ENCODE measurements at regions not wholly inside any gene's neighbourhood (a gene's known extent, or its start where the extent isn't known, plus 50 kb on each side); places are given as distances from the start of the nearest gene placed in this dataset.

DNA sequence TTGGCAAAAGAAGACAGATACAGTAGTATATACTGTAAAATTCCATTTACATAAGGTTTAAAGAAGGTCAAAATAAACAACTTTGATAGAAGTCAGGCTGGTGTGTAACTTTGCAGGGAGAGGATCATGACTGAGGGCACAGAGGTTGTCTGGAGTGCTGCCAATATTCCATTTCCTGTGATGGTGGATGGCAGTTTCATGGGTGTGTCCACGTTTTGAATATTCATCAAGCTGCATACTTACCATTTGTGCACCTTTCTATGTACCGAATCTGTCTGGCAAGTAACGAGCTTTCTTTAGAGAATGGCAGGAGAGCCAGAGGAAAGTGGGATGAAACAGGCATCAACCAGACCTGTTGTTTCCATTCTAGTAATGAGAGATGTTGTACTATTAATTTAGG is 420.5 kb upstream of the HTR2A start:
- DNase-seq, result no peak

DNA sequence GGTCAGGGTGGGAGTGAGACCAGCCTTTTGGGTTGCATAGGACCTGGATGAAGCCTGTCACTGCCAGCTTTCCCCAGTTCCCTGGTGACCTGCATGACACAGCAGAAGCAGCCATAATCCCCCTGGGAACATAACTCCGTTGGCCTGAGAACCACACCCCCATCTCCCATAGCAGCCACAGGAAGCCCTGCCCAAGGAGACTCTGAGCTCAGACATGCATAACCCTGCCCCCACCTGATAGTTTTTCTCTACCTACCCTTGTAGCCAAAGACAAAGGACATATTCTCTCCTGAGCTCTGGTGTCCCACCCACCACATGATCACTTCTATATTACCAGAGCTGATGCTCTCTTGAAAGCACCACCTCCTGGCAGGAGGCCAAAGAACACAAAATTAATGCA is 413.5 kb upstream of the HTR2A start:
- DNase-seq, result no peak

DNA sequence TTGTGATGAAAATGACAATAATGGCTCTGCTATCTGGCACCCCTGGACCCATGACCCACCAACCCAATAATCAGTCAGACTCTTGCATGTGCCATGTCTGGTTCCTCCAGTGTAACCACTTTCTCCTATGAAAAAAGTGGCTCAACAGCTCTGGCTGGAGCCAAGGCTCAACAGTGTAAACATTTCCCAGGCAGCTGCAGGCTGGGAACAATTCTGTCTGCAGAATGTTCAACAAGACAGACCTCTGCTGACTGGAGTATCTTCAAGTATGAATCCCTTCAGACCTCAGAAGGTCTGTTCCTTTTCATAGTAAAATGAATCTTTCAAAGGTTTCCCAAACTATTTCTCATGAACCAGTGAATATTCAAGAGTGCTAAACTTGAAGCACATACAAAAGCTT is 410.1 kb upstream of the HTR2A start:
- DNase-seq, result no peak

DNA sequence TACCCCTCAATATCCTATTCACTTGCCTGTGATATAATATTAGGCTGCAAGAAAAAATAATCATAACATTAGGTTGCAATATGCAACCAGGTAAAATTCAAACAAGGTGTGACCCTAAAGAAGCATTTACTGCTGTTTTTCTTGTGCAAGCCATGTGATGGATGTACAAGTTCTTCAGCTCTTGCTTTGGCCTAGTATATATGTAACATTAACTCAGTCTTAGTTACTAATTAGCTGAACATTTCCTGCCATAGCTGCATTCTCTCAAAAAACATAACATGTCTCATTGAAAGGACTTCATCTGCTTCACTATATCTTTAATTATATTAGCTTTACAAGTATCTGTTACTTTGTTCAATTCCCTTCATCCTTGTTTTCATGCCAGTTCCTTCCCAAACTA is 406.8 kb upstream of the HTR2A start:
- no peak for DNase-seq

DNA sequence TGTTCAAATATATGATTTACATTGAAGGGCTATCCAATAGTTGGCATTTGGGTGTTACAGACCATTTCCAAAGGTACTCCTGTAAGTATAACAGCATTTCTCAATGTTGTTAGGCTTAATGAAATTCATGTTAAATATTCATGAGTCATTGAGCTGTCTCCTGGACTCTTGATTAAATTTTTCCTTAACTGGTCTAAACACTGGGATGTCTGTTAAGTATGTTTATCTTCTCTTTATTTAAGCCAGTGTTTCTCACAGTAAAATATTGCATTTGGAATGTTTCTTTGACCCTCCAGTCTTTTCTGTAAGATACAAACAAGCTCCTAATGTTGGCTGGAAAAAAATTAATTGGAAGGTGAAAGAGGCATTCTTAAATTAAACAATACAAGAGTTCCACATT is 402.5 kb upstream of the HTR2A start:
- no peak for DNase-seq

DNA sequence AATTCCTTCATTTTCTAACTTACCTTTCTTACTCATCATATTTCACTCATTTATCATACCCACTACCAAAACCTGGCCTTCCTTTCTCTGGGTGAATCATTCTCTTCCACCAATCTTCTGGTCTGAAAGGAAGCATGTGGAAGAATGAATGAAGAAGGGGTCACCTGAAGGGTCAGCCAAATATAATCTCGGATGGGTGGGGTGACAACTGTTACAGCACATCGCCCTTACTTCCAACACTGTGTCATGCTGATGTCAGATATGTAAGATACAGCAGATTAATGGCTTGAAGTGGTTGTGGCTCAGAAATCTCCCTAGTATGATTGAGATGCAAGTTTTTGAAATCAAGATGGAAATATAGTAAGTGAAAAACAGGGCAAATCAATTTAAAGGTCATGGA is 401.7 kb upstream of the HTR2A start:
- no peak for DNase-seq

DNA sequence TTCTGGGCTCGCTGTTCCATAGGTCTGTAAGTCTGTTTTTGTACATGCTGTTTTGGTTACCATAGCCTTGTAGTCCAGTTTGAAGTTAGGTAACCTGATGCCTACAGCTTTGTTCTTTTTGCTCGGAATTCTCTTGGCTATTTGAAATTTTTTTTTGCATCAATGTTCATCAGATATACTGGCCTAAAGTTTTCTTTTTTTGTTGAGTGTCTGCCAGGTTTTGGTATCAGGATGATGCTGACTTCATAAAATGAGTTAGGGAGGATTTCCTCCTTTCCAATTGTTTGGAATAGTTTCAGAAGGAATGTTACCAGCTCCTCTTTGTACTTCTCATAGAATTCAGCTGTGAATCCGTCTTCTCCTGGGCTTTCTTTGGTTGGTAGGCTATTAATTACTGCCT is 397.8 kb upstream of the HTR2A start:
- no peak for DNase-seq

DNA sequence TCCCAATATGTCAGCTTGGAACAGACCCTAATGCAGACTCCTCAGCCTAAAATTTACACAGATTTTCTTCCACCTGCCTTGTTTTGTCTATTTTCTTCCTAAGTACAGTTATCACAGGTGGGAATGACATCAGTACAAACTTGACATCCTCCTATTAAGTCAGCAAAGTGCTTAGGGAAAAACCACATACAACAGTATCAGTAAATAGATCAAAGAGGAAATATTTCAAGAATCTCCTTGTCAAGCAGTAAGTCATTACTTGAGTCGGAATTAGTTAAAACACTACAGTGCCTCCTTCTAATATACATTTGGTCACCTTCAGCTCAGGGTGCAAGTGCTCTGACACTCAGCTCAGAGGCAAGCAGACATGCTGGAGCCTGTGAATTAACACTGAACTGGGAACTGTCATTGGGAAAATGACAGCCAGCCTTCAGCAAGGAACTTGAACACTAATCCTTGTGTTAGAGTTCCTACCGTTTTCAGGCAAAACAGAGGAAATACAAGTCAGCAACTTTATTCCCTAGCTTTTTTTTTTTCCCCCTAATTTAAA is 394.3 kb upstream of the HTR2A start:
- no peak for DNase-seq

DNA sequence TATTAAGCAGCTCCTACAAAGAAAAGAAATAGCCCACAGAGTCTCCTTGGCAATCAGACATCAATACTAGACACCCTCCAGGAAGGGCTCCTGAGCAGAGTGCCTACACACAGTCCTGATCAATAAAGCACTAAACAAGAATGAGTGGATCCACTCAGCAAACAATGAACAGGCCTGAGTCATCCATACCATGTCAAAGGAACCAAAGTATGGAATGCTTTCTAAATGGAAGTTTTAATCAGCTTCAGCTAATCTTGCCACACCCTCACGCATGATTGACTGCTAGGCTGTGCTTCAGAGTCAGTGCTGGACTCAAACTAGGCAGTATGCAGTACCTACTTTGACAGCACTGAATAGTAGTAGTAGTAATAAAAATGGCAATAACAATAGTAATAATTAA is 392.7 kb upstream of the HTR2A start:
- DNase-seq, result no peak

DNA sequence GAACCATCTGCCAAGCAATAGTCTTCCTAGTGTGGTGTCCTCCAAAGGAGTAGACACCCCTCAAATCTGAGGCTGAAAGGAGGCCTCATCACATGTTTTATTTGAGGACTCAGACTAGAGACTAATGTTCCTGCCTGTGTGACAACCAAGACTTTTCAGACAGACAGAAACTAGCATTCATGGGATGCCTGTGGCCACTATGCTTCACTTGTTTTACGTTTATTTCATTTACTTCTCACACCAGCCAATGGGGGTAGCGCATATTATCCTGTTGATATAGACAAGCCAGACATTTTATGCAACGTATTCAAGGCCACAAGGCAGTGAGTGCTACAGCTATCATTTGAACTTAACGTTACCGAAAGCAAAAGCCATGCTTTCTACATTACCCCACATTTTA is 391.7 kb upstream of the HTR2A start:
- no peak for DNase-seq

DNA sequence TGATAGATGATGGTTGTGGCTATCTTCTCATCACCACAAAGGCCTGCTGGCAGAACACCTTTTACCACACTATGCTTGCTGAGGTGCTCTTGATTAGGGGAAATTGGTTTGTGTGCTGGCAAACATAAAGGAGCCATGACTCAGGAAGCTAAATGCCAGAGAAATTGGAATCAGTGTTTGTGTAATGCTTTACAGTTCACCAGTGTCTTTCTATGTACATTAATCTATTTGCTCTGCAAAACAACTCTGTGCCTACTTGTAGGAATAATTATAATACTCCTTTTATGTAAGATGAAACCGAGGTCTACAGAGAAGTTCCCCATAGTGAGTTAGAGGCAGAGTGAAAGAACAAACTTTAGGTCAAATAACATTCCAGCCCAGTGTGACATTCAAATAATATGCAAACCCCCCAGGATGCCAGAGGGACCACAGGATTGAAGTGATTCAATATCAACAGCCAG is 390.5 kb upstream of the HTR2A start:
- DNase-seq, result no peak

DNA sequence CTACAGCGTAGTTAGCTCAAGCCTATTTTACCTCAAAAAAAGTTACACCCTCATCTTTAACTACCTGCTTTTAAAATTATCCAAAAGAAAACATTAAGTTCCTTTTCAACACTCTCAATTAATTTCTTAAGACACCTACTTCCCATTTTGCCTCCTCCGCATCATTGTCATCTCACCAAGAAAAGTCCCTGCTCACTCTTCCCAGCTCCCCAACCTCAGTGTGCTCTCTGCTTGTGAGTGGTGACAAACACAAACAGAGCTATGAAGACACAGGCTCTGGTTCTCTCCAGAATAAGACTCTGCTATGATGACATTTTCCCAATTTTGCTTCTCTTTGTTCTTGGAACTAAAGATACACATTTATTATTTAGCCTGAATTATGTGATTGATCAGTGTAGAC is 385.1 kb upstream of the HTR2A start:
- DNase-seq, result no peak

DNA sequence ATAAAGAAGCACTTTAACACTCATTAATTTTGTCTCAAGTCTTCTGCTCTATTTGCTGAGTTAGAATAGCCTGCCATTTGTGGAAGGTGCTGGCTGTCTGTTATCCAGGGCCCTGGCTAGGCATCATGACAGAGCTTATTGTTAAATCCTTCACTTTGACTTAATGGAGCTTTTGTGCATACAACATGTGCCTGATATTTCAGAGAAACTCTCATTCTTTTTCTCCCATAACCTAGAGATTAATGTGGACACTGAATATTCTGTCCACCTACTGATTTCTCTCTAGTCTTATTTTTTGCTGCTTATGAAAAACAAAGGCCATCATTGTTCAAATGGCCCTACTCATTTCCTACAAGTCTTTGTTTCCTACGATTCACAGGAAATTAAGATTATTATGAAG is 383.1 kb upstream of the HTR2A start:
- DNase-seq, result no peak

DNA sequence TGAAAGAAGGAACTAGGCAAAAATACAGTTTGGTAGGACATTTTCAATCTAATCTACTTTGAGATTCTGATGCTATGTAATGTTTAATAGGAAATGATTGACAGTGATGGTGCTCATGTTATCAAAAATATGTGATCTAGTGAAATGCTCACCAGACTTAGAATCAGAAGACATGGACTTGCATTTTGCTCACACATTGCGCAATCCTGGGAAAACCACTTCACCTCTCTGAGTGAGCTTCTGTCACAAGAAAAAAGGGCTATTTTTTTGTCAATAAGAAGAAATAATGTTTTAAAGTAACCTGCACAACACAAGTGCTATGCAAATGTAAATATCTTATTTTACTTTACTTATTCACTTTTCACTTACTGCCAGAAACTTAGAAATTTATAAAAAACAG is 380.9 kb upstream of the HTR2A start:
- DNase-seq, result no peak

DNA sequence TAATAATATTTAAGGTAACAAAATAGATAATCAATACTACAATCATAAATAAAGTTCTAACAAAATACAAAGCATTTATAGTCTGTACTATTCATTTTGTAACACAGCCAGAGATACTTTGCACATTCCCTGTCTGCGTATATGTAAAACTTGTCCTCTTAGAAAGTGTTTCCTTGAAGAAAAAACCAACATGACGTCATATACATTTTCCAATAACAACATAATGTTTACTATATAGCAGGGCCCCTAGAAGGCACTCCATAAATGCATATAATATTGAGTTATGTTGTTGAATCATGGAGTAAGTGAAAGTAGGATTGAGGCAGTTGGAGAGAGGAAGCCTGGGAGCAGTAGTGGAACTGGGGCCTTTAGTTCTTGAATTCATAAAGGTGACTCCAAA is 371.4 kb upstream of the HTR2A start:
- DNase-seq, result no peak

DNA sequence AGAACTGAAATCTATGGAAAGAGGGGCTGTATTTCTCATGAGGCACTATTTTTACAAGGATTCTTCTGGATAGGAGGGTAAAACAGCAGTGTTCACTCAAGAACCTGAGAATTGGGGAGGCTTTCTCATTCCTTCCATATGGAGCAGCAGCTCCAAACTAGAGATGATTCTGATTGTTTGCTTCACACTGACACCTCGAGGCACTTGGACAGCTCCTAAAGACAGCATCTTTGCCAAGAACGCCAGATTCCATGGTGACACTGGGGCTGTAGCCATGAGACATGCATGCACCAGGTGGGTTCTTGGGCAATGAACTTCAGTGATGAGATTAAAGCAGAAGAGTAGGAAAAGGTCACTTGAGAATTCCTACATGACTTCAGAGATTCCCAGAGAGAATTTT is 361.5 kb upstream of the HTR2A start:
- DNase-seq, result no peak

DNA sequence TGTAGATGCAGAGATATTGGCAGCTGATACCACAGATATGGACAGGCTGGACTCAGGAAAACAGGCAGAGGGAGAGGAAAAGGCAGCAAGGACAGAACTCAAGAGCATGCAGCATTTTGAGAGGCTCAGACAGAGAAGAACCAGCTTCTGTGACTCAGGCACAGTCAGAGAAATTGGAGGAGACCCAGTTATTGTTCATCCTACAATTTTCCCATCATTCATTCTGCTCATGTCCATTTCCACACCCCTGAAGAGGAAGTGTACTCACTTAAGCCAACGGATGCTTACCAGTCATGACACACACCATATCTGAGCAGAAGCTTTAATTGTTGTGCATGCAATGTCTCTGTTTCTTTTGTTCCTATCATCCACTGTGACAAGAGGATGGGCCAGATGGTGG is 359.8 kb upstream of the HTR2A start:
- DNase-seq, result no peak

DNA sequence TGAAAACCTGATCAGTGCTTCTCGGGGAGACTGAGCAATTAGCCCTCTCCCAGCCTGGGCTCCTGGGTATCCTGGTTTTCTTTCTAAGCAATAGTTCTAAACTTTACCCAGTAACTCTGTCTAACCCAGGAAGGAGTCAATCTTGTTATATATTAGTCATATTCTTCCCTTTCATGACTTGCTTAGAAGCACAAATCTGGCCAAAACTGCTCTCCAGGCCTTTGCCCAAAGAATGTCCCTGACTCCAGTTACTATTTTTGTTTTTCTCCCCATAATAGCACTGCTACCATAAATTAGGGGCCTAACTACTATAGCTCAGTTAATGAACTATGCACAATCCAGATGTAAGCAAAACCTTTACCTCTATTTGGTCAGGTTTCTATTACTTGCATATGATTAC is 355.8 kb upstream of the HTR2A start:
- no peak for DNase-seq

DNA sequence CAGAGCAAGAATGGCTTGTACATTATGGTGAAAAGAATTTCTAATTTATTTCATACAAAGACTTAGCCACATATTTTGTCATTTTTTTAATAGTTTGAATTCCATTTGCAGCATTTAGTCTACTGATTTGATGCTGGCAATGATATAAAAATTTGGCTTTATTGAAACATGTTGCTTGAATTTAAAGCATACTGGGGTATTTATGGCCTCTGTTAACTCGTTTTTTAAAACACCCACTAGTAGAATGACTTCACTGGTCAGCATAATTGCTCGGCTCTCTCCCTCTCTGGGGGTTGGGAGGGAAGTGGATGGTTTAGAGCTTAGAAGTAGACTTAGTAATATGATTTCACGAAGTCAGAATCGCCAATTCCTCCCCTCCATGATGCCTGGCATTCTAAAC is 354.9 kb upstream of the HTR2A start:
- no peak for DNase-seq

DNA sequence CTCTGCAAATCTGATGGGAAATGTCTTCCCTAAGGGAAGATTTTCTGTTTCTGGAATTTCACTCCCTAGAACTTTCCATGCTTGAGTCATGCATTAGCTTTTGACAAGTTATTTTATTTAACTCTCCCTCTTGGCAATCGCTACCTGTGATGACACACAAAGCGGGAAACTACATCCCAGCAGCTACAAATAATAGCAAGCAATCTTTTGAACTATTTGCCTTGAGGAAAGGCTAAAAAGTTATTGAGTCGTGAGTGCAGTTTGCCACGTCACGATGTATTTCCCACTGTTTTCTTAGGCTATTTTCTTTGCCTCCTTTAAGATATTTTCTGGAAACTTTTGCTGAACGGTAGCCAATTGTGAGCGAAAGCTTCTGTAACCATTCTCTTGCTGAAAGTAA is 353.3 kb upstream of the HTR2A start:
- no peak for DNase-seq

DNA sequence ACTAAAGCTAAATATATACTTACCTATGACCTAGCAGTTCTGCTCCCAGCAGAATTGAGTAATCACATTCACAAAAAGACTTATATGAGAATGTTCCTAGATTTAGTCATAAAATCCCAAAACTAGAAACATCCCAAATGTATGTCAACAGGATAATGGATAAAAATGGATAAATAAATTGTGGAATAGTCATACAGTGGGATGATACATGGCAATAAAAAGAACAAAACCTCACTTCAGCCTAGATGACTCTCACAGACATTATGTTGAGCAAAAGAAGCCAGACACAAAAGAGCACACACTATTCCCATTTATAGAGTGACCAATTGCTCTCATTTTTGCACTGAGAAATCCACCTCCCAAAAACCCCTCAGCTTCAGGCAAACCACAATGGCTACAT is 352.4 kb upstream of the HTR2A start:
- no peak for DNase-seq

DNA sequence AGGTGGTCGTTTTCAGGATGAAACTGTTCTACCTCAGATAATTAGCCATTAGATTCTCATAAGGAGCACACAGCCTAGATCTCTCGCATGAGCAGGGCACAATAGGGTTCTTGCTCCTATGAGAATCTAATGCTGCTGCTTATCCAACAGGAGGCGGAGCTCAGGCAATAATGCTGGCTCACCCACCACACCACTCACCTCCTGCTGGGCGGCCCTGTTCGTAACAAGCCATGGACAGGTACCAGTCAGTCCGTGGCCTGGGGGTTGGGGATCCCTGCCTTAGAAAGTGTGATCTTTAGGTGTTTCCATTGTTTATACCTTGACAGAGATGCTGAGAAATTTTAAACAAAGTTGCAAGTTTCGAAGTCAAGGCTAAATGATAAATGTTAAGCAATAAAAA is 344.6 kb upstream of the HTR2A start:
- no peak for DNase-seq

DNA sequence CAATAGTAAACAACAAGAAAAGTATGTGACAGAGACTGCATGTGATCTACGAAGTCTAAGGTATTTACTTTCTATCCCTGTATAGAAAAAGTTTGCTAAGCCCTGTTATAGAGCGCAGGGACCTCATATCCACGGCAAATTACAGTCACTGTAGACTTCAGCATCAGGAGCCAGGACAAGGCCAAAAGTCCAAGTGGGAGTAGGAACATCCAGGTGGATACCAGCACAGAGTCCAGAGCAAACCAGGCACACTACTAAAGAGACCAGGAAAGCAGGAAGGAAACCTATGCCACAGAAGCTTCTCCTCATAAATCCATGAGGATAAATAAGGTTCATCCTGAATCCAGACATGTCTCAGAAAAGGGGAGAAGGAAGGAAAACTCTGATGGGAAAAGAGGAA is 342.2 kb upstream of the HTR2A start:
- DNase-seq, result no peak

DNA sequence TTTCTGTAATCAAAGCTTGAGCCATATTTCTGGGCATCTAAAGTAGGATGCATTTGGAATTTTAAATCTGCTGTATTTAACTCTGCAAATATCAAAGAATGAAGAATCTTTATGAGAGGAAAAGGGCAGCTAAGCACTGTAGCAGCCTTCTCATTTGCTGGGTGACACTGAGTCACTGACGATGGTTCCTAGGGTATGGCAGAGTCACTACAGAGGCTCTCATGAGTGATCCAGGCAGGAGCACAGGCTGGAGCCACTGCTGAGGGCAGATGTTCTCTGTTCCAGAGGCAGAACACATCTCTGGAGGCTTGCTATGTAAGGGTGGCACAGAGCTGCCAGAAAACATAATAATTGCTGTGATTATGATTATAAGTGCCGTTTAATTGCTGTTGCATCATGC is 340.7 kb upstream of the HTR2A start:
- DNase-seq, result no peak

DNA sequence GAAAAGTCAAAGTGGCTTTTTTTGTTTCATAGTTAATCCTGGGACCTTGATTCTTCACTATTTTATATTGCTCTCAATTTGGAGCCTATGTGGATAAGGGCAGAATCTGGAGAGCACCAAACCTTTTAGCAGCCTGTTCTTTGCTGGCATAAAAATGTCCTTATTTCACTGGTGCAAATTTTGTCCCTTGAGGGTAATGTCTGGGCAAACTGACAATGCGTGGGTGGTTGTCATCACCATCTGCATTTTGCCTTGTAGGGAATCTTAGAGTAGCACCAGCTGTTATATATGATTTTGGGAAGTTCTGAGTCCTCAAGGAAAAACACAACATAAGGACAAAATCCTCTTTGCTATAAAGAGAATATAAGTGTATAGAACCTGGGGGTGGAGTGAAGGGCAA is 336.9 kb upstream of the HTR2A start:
- no peak for DNase-seq

DNA sequence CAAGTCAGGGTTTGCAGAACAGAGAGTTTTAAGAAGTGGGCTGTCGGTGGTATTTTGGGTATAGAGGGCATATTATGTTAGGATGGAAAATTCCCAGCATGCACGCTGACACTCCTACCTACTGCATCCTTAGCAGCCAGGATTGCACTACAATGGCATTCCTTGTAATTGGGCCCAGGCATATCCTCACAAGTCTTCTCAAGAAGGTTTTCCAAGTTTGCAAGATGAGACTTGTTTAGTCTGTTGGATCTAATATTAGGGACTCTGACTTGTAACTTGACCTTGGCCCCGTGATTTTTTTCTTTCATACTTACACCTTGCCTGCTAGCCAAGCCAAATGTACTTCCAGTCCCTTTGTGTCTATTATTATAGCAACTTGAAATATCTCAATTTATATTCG is 335.7 kb upstream of the HTR2A start:
- DNase-seq, result no peak
